ENCODE measurements at regions not wholly inside any gene's neighbourhood (a gene's known extent, or its start where the extent isn't known, plus 50 kb on each side); places are given as distances from the start of the nearest gene placed in this dataset.

GRCh38 chr5:3912790-3913189 lies 317.2 kb downstream of the IRX1 start:
- Histone ChIP-seq H3K4me3 (ENCODE audit: low read length in 2 of 2) (no peak overlapping the region), H3K9me3 (ENCODE audit: control insufficient read depth, low read length) (no peaks in the 10 kb centered on the region), H3K4me1 (ENCODE audit: control insufficient read depth in 1 of 2, insufficient read depth in 2 of 2, low read length in 2 of 2) (no peaks in the 10 kb centered on the region), H3K27me3 (ENCODE audit: control insufficient read depth in 1 of 2, insufficient read depth in 2 of 2, low read length in 1 of 2) (no peaks in the 10 kb centered on the region), H3K36me3 (ENCODE audit: control insufficient read depth in 1 of 2, insufficient read depth in 2 of 2, low read length in 1 of 2) (no peaks in the 10 kb centered on the region), H3K27ac (ENCODE audit: low read depth in 1 of 2, low read length in 2 of 2) (no peak overlapping the region)
- WGBS, 2 donors, result 95 to 96% methylated on average over 7 of the region's 7 CpGs
- intact Hi-C loops (cut with DNase I), result no loop called here
- no peak for ATAC-seq (ENCODE audit: low FRiP score)
- no peak for DNase-seq

- Histone ChIP-seq H3K27ac (ENCODE audit: low read depth in 1 of 2, low read length in 2 of 2) (no peak overlapping the region), H3K9me3 (ENCODE audit: control insufficient read depth, low read length) (no peaks in the 10 kb centered on the region), H3K27me3 (ENCODE audit: control insufficient read depth in 1 of 2, insufficient read depth in 2 of 2, low read length in 1 of 2) (no peaks in the 10 kb centered on the region), H3K4me3 (ENCODE audit: low read length in 2 of 2) (no peak overlapping the region), H3K36me3 (ENCODE audit: control insufficient read depth in 1 of 2, insufficient read depth in 2 of 2, low read length in 1 of 2) (no peaks in the 10 kb centered on the region), H3K4me1 (ENCODE audit: control insufficient read depth in 1 of 2, insufficient read depth in 2 of 2, low read length in 2 of 2) (no peaks in the 10 kb centered on the region)
- intact Hi-C loops (cut with DNase I), result no loop called here
- ATAC-seq (ENCODE audit: low FRiP score), result no peak
- WGBS, 2 donors, result 90% methylated on average over 3 of the region's 3 CpGs
- DNase-seq, result no peak
Measured at GRCh38 chr5:3913279-3913678, 317.6 kb downstream of the IRX1 start.

DNA sequence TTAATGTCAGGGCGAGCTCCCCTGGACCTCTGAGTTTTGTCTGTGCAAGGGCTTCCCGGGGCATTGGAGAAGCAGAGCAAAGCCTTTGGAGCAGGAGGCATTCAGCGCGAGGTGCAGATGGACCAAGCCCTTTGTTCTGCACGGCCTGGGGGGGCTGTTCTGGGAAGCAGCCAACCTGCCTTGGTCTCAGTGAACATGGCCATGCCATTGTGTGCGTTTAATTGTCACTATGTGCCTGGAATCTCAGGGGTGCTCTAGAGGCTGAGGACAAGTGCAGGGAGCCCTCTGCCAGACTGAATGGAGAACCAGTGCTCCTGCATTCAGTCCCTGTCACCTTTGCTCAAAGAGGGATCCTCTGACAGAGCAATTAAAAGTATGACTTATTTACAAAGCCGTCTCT lies 329.4 kb downstream of the IRX1 start:
- intact Hi-C loops (cut with DNase I), result no loop called here
- Histone ChIP-seq H3K4me1 (ENCODE audit: control insufficient read depth in 1 of 2, insufficient read depth in 2 of 2, low read length in 2 of 2) (no peaks in the 10 kb centered on the region), H3K27ac (ENCODE audit: low read depth in 1 of 2, low read length in 2 of 2) (no peak overlapping the region), H3K27me3 (ENCODE audit: control insufficient read depth in 1 of 2, insufficient read depth in 2 of 2, low read length in 1 of 2) (no peaks in the 10 kb centered on the region), H3K9me3 (ENCODE audit: control insufficient read depth, low read length) (no peaks in the 10 kb centered on the region), H3K4me3 (ENCODE audit: low read length in 2 of 2) (no peak overlapping the region), H3K36me3 (ENCODE audit: control insufficient read depth in 1 of 2, insufficient read depth in 2 of 2, low read length in 1 of 2) (no peaks in the 10 kb centered on the region)
- no peak for DNase-seq
- WGBS, 2 donors, result 87 to 92% methylated on average over 7 of the region's 7 CpGs
- ATAC-seq (ENCODE audit: low FRiP score), result no peak

DNA sequence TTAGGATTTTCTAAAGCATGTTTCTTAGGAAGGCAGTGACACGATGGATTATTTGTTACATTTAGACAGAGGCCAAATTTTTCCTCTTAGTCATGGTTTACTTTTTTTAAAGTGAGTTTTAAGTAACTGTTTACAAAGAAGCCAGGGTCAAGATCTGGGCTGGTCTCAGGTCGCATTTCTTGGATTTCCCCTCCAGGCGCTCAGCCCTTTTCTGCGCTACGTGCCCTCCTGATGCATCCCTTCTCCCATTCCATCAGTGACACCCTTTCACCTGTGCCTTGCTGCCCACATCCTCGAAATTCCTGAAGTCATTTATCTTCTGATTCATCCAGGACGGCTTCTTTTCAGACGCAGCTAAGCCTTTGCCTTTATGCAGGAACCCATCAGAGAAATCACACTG lies 330.3 kb downstream of the IRX1 start:
- Histone ChIP-seq H3K4me1 (ENCODE audit: control insufficient read depth in 1 of 2, insufficient read depth in 2 of 2, low read length in 2 of 2) (no peaks in the 10 kb centered on the region), H3K36me3 (ENCODE audit: control insufficient read depth in 1 of 2, insufficient read depth in 2 of 2, low read length in 1 of 2) (no peaks in the 10 kb centered on the region), H3K9me3 (ENCODE audit: control insufficient read depth, low read length) (no peaks in the 10 kb centered on the region), H3K27ac (ENCODE audit: low read depth in 1 of 2, low read length in 2 of 2) (no peak overlapping the region), H3K4me3 (ENCODE audit: low read length in 2 of 2) (no peak overlapping the region), H3K27me3 (ENCODE audit: control insufficient read depth in 1 of 2, insufficient read depth in 2 of 2, low read length in 1 of 2) (no peaks in the 10 kb centered on the region)
- intact Hi-C loops (cut with DNase I), result no loop called here
- ATAC-seq (ENCODE audit: low FRiP score), result no peak
- WGBS, 2 donors, result 69 to 71% methylated on average over 8 of the region's 8 CpGs
- DNase-seq, result no peak

DNA sequence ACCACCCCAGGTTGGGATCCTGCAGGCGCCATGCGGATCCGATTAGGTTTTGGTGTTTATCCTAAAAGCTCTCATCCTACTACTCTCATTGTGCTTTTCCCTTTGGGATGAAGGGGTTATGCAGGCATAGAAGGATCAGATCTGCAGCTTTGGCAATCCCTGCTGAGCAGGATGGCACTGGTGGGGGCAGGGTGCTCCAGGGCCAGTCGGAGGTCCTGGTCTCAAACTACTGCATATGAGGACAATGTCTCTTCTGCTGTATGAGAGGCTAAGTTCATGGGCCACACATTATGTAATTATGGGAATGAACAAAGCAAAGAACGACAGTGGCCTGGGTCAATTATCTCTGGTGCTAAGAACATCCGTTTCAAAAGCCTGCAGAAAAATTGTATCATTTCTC lies 334.2 kb downstream of the IRX1 start:
- Histone ChIP-seq H3K27me3 (ENCODE audit: control insufficient read depth in 1 of 2, insufficient read depth in 2 of 2, low read length in 1 of 2) (no peaks in the 10 kb centered on the region), H3K4me1 (ENCODE audit: control insufficient read depth in 1 of 2, insufficient read depth in 2 of 2, low read length in 2 of 2) (no peaks in the 10 kb centered on the region), H3K9me3 (ENCODE audit: control insufficient read depth, low read length) (no peaks in the 10 kb centered on the region), H3K4me3 (ENCODE audit: low read length in 2 of 2) (no peak overlapping the region), H3K36me3 (ENCODE audit: control insufficient read depth in 1 of 2, insufficient read depth in 2 of 2, low read length in 1 of 2) (no peaks in the 10 kb centered on the region), H3K27ac (ENCODE audit: low read depth in 1 of 2, low read length in 2 of 2) (no peak overlapping the region)
- DNase-seq (no peak), ATAC-seq (ENCODE audit: low FRiP score) (no peak)
- WGBS, 2 donors, result 93 to 94% methylated on average over 6 of the region's 6 CpGs
- intact Hi-C loops (cut with DNase I), result no loop called here

- no peak overlapping the region for H3K4me3 ChIP-seq (ENCODE audit: low read length in 2 of 2)
- intact Hi-C loops (cut with DNase I), result no loop called here
- H3K4me1 ChIP-seq (ENCODE audit: control insufficient read depth in 1 of 2, insufficient read depth in 2 of 2, low read length in 2 of 2), result no peaks in the 10 kb centered on the region
- no peaks in the 10 kb centered on the region for H3K36me3 ChIP-seq (ENCODE audit: control insufficient read depth in 1 of 2, insufficient read depth in 2 of 2, low read length in 1 of 2)
- no peaks in the 10 kb centered on the region for H3K27me3 ChIP-seq (ENCODE audit: control insufficient read depth in 1 of 2, insufficient read depth in 2 of 2, low read length in 1 of 2)
- no peak for DNase-seq
- H3K27ac ChIP-seq (ENCODE audit: low read depth in 1 of 2, low read length in 2 of 2), result no peak overlapping the region
- no peak for ATAC-seq (ENCODE audit: low FRiP score)
- no peaks in the 10 kb centered on the region for H3K9me3 ChIP-seq (ENCODE audit: control insufficient read depth, low read length)
- WGBS, 2 donors, result 93 to 94% methylated on average over 17 of the region's 17 CpGs
Measured at GRCh38 chr5:3931976-3932375, 336.3 kb downstream of the IRX1 start.

- no peak overlapping the region for H3K27ac ChIP-seq (ENCODE audit: low read depth in 1 of 2, low read length in 2 of 2)
- intact Hi-C loops (cut with DNase I), result no loop called here
Measured at GRCh38 chr5:3933536-3933935, 337.9 kb downstream of the IRX1 start.

DNA sequence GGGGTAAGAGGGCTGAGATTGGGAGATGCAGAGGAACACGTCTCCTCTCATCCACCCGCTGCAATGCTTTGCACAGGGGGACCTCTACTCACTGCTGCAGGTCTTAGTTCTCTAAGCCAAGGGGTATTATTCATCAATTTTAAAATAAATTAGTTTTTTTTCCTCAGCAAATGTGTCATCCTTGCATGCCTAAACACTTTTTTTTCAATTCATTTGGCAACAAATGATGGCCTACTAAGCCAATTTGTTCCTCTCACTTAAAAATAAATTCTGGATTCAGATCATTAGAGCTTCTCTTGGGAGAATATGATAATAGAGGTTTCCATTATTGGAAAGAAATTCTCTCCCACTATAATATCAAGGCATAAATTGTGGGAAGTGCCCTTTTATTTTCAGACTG lies 338.3 kb downstream of the IRX1 start:
- Histone ChIP-seq H3K4me3 (ENCODE audit: low read length in 2 of 2) (no peak overlapping the region), H3K36me3 (ENCODE audit: control insufficient read depth in 1 of 2, insufficient read depth in 2 of 2, low read length in 1 of 2) (no peaks in the 10 kb centered on the region), H3K4me1 (ENCODE audit: control insufficient read depth in 1 of 2, insufficient read depth in 2 of 2, low read length in 2 of 2) (no peaks in the 10 kb centered on the region), H3K27ac (ENCODE audit: low read depth in 1 of 2, low read length in 2 of 2) (no peak overlapping the region), H3K27me3 (ENCODE audit: control insufficient read depth in 1 of 2, insufficient read depth in 2 of 2, low read length in 1 of 2) (no peaks in the 10 kb centered on the region), H3K9me3 (ENCODE audit: control insufficient read depth, low read length) (no peaks in the 10 kb centered on the region)
- DNase-seq, result no peak
- intact Hi-C loops (cut with DNase I), result no loop called here
- ATAC-seq (ENCODE audit: low FRiP score), result no peak
- WGBS, 2 donors, result 88 to 91% methylated on average over 2 of the region's 2 CpGs

More at GRCh38 chr5:3933536-3933935, 337.9 kb downstream of the IRX1 start:
- DNase-seq (no peak), ATAC-seq (ENCODE audit: low FRiP score) (no peak)
- no peak overlapping the region for H3K4me3 ChIP-seq (ENCODE audit: low read length in 2 of 2)
- no peaks in the 10 kb centered on the region for H3K4me1 ChIP-seq (ENCODE audit: control insufficient read depth in 1 of 2, insufficient read depth in 2 of 2, low read length in 2 of 2)
- H3K36me3 ChIP-seq (ENCODE audit: control insufficient read depth in 1 of 2, insufficient read depth in 2 of 2, low read length in 1 of 2), result no peaks in the 10 kb centered on the region
- H3K27me3 ChIP-seq (ENCODE audit: control insufficient read depth in 1 of 2, insufficient read depth in 2 of 2, low read length in 1 of 2), result no peaks in the 10 kb centered on the region
- 81 to 90% methylated on average over 4 of the region's 4 CpGs for WGBS, 2 donors
- H3K9me3 ChIP-seq (ENCODE audit: control insufficient read depth, low read length), result no peaks in the 10 kb centered on the region

- intact Hi-C loops (cut with DNase I), result no loop called here
- DNase-seq (no peak), ATAC-seq (ENCODE audit: low FRiP score) (no peak)
- Histone ChIP-seq H3K9me3 (ENCODE audit: control insufficient read depth, low read length) (peaks cover 1% of the 10 kb centered on the region), H3K27me3 (ENCODE audit: control insufficient read depth in 1 of 2, insufficient read depth in 2 of 2, low read length in 1 of 2) (peaks cover 0 to 1% of the 10 kb centered on the region in 2 donors), H3K4me3 (ENCODE audit: low read length in 2 of 2) (no peak overlapping the region), H3K27ac (ENCODE audit: low read depth in 1 of 2, low read length in 2 of 2) (no peak overlapping the region), H3K36me3 (ENCODE audit: control insufficient read depth in 1 of 2, insufficient read depth in 2 of 2, low read length in 1 of 2) (no peaks in the 10 kb centered on the region), H3K4me1 (ENCODE audit: control insufficient read depth in 1 of 2, insufficient read depth in 2 of 2, low read length in 2 of 2) (no peaks in the 10 kb centered on the region)
- 95 to 97% methylated on average over 2 of the region's 2 CpGs for WGBS, 2 donors
Measured at GRCh38 chr5:3943859-3944258, 348.2 kb downstream of the IRX1 start.
